HCT116 (cell line): ENCODE measurements at regions not wholly inside any gene's neighbourhood (a gene's known extent, or its start where the extent isn't known, plus 50 kb on each side); places are given as distances from the start of the nearest gene placed in this dataset.

ENCODE experiments used
- ATAC-seq: fragments of 200-7000 bp; cut with Tn5 transposase; 2 replicates; pipeline ENCODE4 v1.9.1; 2020; ENCODE audit warnings: mild to moderate bottlenecking, moderate library complexity
- BruUV-seq: library from RNA; stranded (reverse); fragments of 400-500 nt; replicated peaks from 2 replicates; lab custom pipeline; 2021; lab: Mats Ljungman, UMichigan
- CTCF ChIA-PET: fragments of 300-600 bp; sonication (Branson Sonifier 250); formaldehyde crosslinking; loops from one replicate; lab custom pipeline; 2021; ENCODE audit warnings: antibody characterized with exemption; lab: Charles Lee
- POLR2A ChIA-PET: fragments of 300-600, 350-600 bp; sonication (Branson Sonifier 250); formaldehyde crosslinking; loops from one replicate; lab custom pipeline; 2021; ENCODE audit warnings: antibody characterized with exemption; lab: Charles Lee
- RAD21 ChIA-PET, 2 experiments: fragments of 300-600 bp; sonication (Branson Sonifier 250); formaldehyde crosslinking; loops; one replicate each; lab custom pipeline; 2023; ENCODE audit warnings: low total read pairs in 2 of 2; ENCODE audit not compliant: uncharacterized antibody in 2 of 2, unreplicated experiment in 2 of 2, low non-redundant PET in 1 of 2; lab: Charles Lee
- DNase-seq: peaks from one replicate; pipeline ENCODE4 v3.0.0-alpha.2; 2010; ENCODE audit warnings: low read depth, low spot score
- H2AFZ ChIP-seq: fragments of 200-600 bp; shearing (Covaris generic), sonication (generic); 2 replicates; pipeline ENCODE4 v1.6.1; 2017; ENCODE audit warnings: low read depth, mixed run types, mixed read lengths, antibody characterized with exemption, low read length; ENCODE audit not compliant: poor library complexity, severe bottlenecking
- H3K27ac ChIP-seq: 2 replicates; pipeline ENCODE4 v1.5.1; 2012; ENCODE audit warnings: low read depth, low read length
- H3K27me3 ChIP-seq: fragments of 200-600 bp; sonication (generic); 2 replicates; pipeline ENCODE4 v1.6.1; 2016; ENCODE audit warnings: mixed run types, low read length, mixed read lengths; ENCODE audit not compliant: insufficient read depth
- H3K36me3 ChIP-seq, 2 experiments: fragments of 200-500 bp in 1 of 2; fragments of 200-600 bp in 1 of 2; sonication (Bioruptor generic) in 1 of 2; sonication (generic) in 1 of 2; 2 replicates each; pipeline versions ENCODE4 v1.5.1 to v1.6.1; 2014 to 2016; ENCODE audit warnings: low read length in 2 of 2, inconsistent platforms in 1 of 2, mixed read lengths in 1 of 2, mixed run types in 1 of 2; ENCODE audit not compliant: insufficient read depth in 2 of 2, control insufficient read depth in 1 of 2
- H3K4me1 ChIP-seq, 2 experiments: fragments of 200-600 bp in 1 of 2; sonication (generic) in 1 of 2; 2 replicates each; pipeline versions ENCODE4 v1.5.1 to v1.6.1; 2012 to 2017; ENCODE audit warnings: low read length in 2 of 2, inconsistent platforms in 1 of 2, mild to moderate bottlenecking in 1 of 2, mixed read lengths in 1 of 2, mixed run types in 1 of 2, moderate library complexity in 1 of 2; ENCODE audit not compliant: insufficient read depth in 2 of 2, control insufficient read depth in 1 of 2
- H3K4me2 ChIP-seq: fragments of 200-600 bp; sonication (generic); 2 replicates; pipeline ENCODE4 v1.6.1; 2017; ENCODE audit warnings: mixed run types, low read length, mixed read lengths
- H3K4me3 ChIP-seq, 2 experiments: fragments of 200-600 bp in 1 of 2; sonication (generic) in 1 of 2; replicated peaks in 1 of 2; 2 replicates each; pipeline ENCODE4 v1.5.1; 2011 to 2016; ENCODE audit warnings: low read length in 2 of 2, control low read depth in 1 of 2, low read depth in 1 of 2, mild to moderate bottlenecking in 1 of 2, mixed read lengths in 1 of 2, mixed run types in 1 of 2
- H3K79me2 ChIP-seq: fragments of 200-600 bp; sonication (generic); 2 replicates; pipeline ENCODE4 v1.6.1; 2017; ENCODE audit warnings: mild to moderate bottlenecking, mixed run types, low read length, moderate library complexity, mixed read lengths; ENCODE audit not compliant: insufficient read depth
- H3K9ac ChIP-seq: fragments of 200-600 bp; sonication (generic); 2 replicates; pipeline ENCODE4 v1.6.1; 2016; ENCODE audit warnings: low read length, mixed read lengths
- H3K9me2 ChIP-seq: fragments of 200-600 bp; sonication (generic), shearing (Covaris generic); 2 replicates; pipeline ENCODE4 v1.6.1; 2017; ENCODE audit warnings: mixed run types, mild to moderate bottlenecking, moderate library complexity; ENCODE audit not compliant: insufficient read depth
- H3K9me3 ChIP-seq, 2 experiments: fragments of 200-500 bp in 1 of 2; fragments of 200-600 bp in 1 of 2; sonication (Bioruptor generic) in 1 of 2; sonication (generic) in 1 of 2; 2 replicates each; pipeline ENCODE4 v1.6.1; 2014 to 2017; ENCODE audit warnings: low read length in 2 of 2, mixed read lengths in 2 of 2, inconsistent platforms in 1 of 2, low read depth in 1 of 2, mild to moderate bottlenecking in 1 of 2, mixed run types in 1 of 2, moderate library complexity in 1 of 2; ENCODE audit not compliant: control insufficient read depth in 1 of 2, insufficient read depth in 1 of 2
- H4K20me1 ChIP-seq: fragments of 200-600 bp; sonication (generic), shearing (Covaris generic); 2 replicates; pipeline ENCODE4 v1.6.1; 2017; ENCODE audit warnings: mixed run types, mild to moderate bottlenecking, moderate library complexity; ENCODE audit not compliant: insufficient read depth
- ATF3 ChIP-seq: IDR thresholded peaks from 2 replicates; pipeline ENCODE4 v1.6.1; 2012
- CEBPB ChIP-seq: IDR thresholded peaks from 2 replicates; pipeline ENCODE4 v1.6.1; 2012; ENCODE audit warnings: low read depth
- EGR1 ChIP-seq: IDR thresholded peaks from 2 replicates; pipeline ENCODE4 v1.6.1; 2012; ENCODE audit warnings: low read depth
- ELF1 ChIP-seq: IDR thresholded peaks from 2 replicates; pipeline ENCODE4 v1.6.1; 2012; ENCODE audit warnings: low read depth, borderline replicate concordance
- MAX ChIP-seq: IDR thresholded peaks from 2 replicates; pipeline ENCODE4 v1.6.1; 2012
- POLR2A ChIP-seq: IDR thresholded peaks from 2 replicates; pipeline ENCODE4 v1.7.0; 2011; ENCODE audit warnings: borderline replicate concordance; ENCODE audit not compliant: insufficient read depth, insufficient read length; ENCODE audit errors: extremely low read depth
- POLR2AphosphoS5 ChIP-seq: IDR thresholded peaks from 2 replicates; pipeline ENCODE4 v1.6.1; 2011; ENCODE audit warnings: mild to moderate bottlenecking, low read depth, low read length, moderate library complexity
- REST ChIP-seq: IDR thresholded peaks from 2 replicates; pipeline ENCODE4 v1.6.1; 2012; ENCODE audit warnings: low read depth
- TCF7L2 ChIP-seq: IDR thresholded peaks from 2 replicates; pipeline ENCODE4 v1.7.0; 2011; ENCODE audit warnings: borderline replicate concordance, inconsistent platforms; ENCODE audit not compliant: insufficient read depth, insufficient read length; ENCODE audit errors: extremely low read depth
- ZBTB33 ChIP-seq: IDR thresholded peaks from 2 replicates; pipeline ENCODE4 v1.6.1; 2011; ENCODE audit warnings: mild to moderate bottlenecking, low read length, moderate library complexity; ENCODE audit not compliant: insufficient replicate concordance; ENCODE audit errors: extremely low read depth
- ZNF274 ChIP-seq: fragments of 200-500 bp; sonication (Bioruptor generic); IDR thresholded peaks from 2 replicates; pipeline ENCODE4 v1.6.1; 2014; ENCODE audit warnings: mild to moderate bottlenecking, low read depth, low read length, inconsistent platforms
- intact Hi-C: fragments of 100-400 bp; cut with micrococcal nuclease; formaldehyde crosslinking; loops from 2 replicates; pipeline ENCODE4 v1.10.0; 2022

GRCh38 chr13:69107436-69107835 is 1000.2 kb upstream of the ATXN8OS start:
- BruUV-seq: no TSS peak
- POLR2A ChIA-PET: no interaction called here
- CTCF ChIA-PET: no interaction called here
- H3K4me3 ChIP-seq: no peak overlapping the region
- DNase-seq (no peak), ATAC-seq (no peak)
- H3K9me2 ChIP-seq: no peaks in the 10 kb centered on the region
- no peaks in the 10 kb centered on the region for H3K27me3 ChIP-seq
- H3K79me2 ChIP-seq: no peaks in the 10 kb centered on the region
- RAD21 ChIA-PET: no interaction called here
- no peak for TF ChIP-seq POLR2A
- no peak for TF ChIP-seq ATF3
- no peak for TF ChIP-seq CEBPB
- TF ChIP-seq ELF1: no peak
- TF ChIP-seq MAX: no peak
- no peak for TF ChIP-seq ZBTB33
- H3K27ac ChIP-seq: no peak overlapping the region
- no peak overlapping the region for H3K9ac ChIP-seq
- H2AFZ ChIP-seq: no peak overlapping the region
- intact Hi-C loops: no loop called here
- H4K20me1 ChIP-seq: no peaks in the 10 kb centered on the region
- no peaks in the 10 kb centered on the region; a peak in 2 of 4 replicates for H3K9me3 ChIP-seq
- H3K4me2 ChIP-seq: no peak overlapping the region
- no peaks in the 10 kb centered on the region for H3K36me3 ChIP-seq
- H3K4me1 ChIP-seq: no peaks in the 10 kb centered on the region

- Histone ChIP-seq H3K9ac (no peak overlapping the region), H3K27ac (no peak overlapping the region), H3K27me3 (no peaks in the 10 kb centered on the region), H3K4me1 (no peaks in the 10 kb centered on the region), H3K9me3 (no peaks in the 10 kb centered on the region; a peak in 1 of 4 replicates), H3K36me3 (no peaks in the 10 kb centered on the region), H3K79me2 (no peaks in the 10 kb centered on the region), H3K4me3 (no peak overlapping the region), H3K9me2 (no peaks in the 10 kb centered on the region), H3K4me2 (no peak overlapping the region), H4K20me1 (no peaks in the 10 kb centered on the region), H2AFZ (no peak overlapping the region)
- BruUV-seq: no TSS peak
- ChIA-PET CTCF (no interaction called here), RAD21 (no interaction called here), POLR2A (no interaction called here)
- intact Hi-C loops: no loop called here
- ATAC-seq (no peak), DNase-seq (no peak)
- TF ChIP-seq POLR2AphosphoS5 (no peak), POLR2A (no peak), EGR1 (no peak), ZBTB33 (no peak), REST (no peak), ZNF274 (no peak), TCF7L2 (no peak)
Observed at GRCh38 chr13:69101841-69102240, 1005.8 kb upstream of the ATXN8OS start.
